GM19324 (cell line): ENCODE measurements at regions not wholly inside any gene's neighbourhood (a gene's known extent, or its start where the extent isn't known, plus 50 kb on each side); places are given as distances from the start of the nearest gene placed in this dataset.
"Not testable (repeated sequence)": the region's sequence is repeated elsewhere in the genome, so short reads cannot be mapped to it uniquely, and the experiment has no call there.

Experiments
- ATAC-seq: cut with Tn5 transposase; IDR thresholded peaks from one replicate; pipeline ENCODE4 v1.9.1; 2021; ENCODE audit warnings: mild to moderate bottlenecking, moderate library complexity; ENCODE audit not compliant: unreplicated experiment, low FRiP score

DNA sequence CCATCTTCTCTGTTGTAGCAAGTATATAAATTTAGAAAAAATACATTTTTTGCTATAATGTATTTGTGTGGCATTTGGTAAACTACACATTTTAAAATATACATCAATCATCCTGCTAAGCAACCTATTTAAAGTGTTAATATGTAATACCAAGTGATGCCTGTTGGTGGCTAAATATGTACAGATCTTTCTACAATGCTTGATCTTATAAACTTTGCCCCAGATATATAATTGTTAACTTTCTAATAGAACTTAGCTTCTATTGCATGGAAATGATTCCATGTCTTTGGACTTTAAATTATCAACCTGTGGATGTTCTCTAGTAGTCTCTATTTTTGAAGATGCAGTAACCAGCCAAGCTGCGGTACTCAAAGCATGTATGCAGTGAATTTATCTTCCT lies 1260.4 kb upstream of the RAG2 start:
- ATAC-seq, result no peak

DNA sequence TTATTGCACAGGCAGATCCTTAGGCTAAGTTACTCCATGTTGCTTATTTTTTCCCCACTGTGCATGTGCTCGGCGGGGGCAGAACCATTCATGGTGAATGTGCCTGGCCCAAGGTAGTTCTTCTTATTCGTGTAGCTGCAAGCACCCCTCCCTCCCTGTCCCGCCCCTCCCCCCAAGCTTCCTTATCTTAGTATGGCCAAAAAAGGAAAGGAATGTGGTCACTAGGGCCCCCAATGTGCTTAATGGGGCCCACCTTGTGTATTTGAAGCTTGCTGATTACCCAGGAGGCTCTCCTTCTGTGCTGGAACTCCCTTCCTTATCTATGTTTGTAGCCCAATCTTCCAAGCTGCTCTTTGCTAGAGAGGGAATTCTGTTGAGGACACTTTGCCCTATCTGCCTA lies 1259.7 kb upstream of the RAG2 start:
- ATAC-seq, result no peak

DNA sequence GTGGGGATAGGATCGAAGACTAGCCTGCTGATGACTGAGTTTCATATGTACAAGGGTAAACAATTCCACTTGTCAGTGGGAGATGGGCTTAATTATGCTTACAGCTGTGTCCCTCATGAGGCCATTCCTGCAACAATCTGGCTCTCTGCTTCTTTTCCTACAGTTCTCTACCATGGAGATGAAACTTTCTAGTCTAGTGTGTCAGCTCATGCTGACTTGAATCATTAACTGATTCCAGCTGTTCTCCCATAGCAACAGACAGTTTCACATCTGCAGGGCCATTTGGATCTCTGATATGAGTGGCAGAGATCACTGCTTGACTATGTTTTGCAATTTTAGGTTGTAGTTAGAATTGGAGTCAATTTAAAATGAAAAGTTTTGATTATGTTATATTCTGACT lies 1251.7 kb upstream of the RAG2 start:
- no peak for ATAC-seq

DNA sequence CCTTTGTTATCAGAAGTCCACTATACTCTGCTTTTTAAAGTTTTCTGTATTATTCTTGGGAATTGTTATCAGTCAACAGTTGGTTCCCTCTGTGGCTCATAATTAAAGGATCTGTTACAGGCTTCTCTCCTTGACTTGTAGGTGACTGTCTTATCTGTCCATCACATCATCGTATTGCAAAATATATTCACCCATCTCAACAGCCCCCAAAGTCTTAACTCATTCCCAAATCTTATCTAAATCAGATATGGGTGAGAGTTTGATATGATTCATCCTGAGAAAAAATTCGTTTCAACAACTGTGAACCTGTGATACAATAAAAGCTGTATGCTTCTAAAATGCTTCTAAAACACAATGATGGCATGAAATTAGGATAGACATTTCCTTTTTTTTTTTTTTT lies 1245.6 kb upstream of the RAG2 start:
- ATAC-seq, result no peak

DNA sequence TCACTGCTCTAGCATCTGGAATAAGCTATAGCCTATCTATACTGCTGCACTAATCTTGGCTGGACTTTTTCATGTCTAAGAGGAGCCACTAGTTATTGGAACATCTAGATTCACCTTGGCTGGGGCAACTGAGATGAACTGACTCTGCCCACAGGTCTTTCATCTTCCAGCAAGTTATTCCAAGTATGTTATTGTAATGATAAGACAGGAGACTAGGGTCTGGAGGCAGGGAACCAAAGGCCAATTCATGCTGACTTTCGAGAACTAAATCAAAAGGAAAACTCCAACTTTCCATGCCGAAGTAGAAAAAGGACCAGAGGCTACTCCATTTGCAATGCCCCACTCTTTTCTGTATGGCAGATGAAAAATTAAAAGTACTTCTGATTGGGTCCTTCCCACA lies 1243.0 kb upstream of the RAG2 start:
- no peak for ATAC-seq

DNA sequence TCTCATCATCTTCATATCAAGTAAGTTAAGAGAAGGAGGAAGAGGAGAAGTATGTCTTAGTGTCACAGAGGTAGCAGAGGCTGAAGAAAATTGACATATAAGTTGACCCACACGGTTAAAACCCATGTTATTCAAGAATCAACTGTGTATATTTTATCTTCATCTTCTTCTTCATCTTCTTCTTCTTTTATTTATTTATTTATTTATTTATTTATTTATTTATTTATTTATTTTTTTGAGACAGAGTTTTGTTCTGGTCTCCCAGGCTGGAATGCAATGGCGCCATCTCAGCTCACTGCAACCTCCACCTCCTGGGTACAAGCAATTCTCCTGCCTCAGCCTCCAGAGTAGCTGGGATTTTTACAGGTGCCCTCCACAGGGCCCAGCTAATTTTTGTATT lies 1242.3 kb upstream of the RAG2 start:
- not testable (repeated sequence) for ATAC-seq

DNA sequence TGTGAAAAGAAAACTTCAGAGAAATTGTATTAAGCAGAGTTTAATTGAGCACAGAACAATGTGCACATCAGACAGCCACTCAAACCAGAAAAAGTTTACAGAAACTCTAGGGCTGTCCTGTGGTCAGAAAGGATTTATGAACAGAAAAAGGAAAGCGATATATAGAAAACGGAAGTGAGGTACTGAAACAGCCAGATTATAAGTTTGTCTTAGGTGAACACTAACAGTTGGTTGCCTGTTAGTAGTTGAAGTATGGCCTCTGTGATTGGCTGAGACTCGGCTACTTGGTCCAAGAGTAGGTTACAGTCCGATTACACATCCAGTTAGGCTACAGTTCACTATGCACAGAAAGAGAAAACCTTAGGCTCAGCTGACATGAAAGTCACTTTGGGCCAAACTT lies 1232.5 kb upstream of the RAG2 start:
- no peak for ATAC-seq

DNA sequence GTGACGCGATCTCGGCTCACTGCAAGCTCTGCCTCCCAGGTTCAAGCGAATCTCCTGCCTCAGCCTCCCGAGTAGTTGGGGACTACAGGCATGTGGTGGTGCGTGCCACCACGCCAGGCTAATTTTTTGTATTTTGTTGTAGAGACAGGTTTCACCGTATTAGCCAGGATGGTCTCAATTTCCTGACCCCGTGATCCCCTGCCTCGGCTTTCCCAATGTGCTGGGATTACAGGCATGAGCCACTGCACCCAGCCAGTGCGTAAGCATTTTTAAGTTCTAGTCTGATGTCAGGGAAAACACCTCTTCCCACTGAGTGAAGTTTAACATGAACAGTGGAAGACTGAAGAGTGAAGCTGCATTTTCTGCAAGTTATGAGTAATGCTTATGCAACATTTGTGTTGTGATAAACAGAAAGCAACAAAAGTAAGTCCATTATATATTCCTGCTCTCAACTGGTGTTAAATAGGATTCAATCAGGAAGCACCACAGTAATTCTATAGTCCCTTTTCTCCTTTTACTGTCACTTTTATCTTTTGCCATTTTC lies 1219.8 kb upstream of the RAG2 start:
- ATAC-seq, result no peak

DNA sequence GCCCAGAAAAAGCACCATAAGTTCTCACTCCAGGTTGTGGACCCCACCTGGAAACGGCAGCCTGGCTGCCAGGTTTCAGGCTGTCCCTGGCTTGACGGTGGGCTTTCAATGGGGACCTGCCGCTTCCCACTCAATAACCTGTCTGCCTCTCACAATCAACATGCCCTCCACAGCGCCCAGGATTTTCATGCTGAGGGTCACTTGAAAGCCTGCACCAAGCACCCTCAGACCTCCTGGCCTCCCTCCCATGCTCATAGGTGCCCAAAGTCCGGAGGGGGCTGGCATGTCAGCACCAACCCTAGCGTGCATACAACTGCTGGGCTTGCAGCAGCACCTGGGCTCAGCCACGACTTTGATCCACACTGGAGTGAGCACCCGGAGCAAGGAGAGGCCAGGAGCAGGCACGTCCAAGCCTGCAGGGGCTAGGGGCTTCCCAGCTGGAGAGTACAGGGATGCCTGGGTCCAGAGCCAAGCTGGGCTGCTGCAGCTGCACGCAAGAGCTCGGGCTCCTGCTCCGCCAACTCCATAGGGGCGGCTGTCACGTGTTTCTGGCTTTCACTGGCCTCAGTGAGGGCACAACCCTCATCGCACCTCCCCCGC lies 1214.3 kb upstream of the RAG2 start:
- ATAC-seq, result no peak

DNA sequence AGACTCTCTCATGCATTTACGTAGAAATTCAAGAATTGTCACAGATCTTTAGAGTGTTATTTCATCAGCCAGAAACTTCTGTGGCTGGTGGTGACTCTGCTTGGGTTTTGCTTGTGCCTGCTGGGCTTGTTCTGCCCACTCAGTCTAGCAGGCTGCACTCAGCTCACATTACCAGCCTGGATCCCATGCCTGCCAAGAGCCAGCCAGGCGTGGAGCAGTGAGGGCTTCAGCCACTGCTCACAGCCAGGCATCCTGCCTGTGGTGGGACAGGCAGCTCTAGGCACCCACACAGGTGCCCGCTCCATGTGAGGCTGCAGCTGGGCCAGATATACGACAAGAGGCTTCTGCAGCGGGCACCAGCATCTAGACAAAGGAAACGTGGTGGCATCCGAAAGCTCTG lies 1213.3 kb upstream of the RAG2 start:
- ATAC-seq, result no peak

DNA sequence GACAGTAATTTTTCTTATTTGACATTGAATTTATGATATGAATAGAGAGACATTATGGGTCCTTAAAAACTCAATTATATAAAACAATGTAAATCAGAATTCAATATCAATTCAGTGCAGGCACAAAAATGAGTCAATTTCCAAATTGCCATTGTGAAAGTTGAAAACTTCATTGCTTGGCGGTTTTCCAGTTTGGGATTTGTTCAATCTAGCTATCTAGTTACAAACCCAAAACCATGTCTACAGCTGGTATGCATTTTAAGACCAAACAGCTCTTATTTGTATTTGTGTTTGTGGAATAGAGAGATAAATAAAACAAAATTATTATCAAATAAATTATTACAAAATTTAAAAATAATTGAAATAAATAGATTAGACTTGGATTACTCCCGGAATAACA lies 1206.6 kb upstream of the RAG2 start:
- ATAC-seq, result no peak

DNA sequence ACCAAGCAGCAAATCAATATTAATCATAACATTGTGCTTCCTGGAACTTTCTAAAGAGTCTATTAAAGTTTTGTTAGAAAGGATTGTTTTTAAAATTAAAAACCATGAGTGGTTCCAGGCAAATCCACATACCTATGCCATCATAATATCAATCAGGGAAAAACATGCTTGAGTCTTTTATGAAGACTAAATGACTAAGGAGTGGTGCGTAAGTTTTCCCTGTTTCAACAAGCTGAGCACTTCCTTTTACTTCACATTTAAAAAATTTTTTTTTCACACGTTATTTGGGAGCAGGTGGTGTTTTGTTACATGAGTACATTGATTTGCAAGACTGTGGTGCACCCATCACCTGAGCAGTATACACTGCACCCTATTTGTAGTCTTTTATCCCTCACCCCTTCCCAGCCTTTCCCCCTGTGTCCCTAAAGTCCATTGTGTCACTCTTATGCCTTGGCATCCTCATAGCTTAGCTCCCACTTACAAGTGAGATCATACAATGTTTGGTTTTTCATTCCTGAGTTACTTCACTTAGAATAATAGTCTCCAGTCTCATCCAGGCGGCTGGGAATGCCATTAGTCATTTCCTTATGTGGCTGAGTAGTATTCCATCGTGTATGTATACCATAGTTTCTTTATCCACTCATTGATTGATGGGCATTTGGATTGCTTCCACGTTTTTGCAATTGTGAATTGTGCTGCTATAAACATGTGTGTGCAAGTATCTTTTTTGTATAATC lies 1190.3 kb upstream of the RAG2 start:
- no peak for ATAC-seq

DNA sequence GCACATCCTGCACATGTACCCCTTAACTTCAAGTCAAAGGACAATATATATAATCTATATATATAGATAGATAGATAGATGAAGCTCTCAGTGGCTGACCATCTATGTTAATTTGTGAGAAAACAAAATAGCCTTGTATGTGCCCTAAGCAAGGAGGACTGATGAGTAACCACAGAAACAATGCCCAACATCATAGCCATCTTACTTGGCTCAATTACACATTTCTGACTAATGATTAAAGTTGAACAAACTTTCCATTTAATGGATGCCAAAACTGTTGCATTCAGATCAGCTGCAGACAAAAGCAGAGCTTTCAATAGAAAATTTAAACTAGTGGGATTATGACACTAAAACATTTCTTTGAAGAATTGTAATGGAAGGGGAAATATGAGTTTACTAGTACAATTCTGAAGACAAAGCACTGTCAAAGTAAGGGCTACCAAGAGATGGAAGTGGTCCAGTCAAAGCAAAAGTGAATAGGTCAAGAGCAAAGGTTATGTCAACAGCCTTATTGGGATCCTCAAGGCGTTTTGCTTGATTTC lies 1188.2 kb upstream of the RAG2 start:
- ATAC-seq, result no peak

DNA sequence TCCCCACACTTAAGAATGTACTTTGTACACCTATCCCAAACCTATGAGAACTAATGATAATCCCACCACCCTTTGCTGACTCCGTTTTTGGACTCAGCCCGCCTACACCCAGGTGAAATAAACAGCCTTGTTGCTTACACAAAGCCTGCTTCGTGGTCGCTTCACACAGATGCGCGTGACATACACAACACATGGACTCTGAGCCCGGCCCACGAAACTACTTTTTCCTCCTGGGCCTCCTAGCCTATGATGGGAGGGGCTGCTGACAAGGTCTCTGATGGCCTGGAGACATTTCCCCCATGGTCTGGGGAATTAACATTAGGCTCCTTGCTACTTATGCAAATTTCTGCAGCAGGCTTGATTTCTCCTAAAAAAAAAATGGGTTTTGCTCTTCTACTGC lies 1176.4 kb upstream of the RAG2 start:
- ATAC-seq, result no peak

DNA sequence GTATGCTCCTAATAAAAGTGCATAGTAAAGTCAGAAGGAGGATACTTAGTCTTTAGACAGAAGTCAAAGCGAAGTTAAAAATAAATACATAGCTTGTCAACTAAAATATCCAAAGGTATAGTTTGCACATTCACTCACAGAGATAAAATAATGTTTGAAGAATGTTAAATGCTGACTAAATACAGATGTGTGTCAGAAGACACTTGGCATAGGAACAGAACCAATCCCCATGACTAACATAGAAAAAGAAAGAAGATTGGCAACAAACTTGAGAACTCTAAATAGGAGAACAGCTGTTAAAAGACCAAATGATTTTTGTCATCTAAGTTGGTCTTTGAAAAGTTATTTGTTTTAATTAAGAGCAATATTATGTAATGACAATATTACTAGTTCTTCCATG lies 1172.1 kb upstream of the RAG2 start:
- ATAC-seq, result no peak

DNA sequence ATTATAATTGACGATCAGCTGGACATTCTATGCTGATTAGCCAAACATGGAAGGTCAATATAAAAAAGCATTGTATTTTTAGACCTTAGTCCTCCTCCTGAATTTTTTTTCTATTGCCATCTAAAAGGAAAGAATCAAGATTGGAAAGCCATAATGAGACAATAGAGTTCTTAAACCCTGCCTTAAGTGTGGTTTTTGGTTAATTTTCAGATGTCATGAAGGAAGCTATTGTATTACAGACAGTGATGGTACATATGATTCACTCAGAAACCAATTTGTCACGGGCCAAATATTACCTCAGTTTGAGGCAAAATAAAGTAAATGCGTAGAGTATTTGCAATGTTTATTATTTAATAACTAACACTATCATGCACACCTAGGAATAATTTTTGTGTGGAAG lies 1164.0 kb upstream of the RAG2 start:
- ATAC-seq, result no peak

DNA sequence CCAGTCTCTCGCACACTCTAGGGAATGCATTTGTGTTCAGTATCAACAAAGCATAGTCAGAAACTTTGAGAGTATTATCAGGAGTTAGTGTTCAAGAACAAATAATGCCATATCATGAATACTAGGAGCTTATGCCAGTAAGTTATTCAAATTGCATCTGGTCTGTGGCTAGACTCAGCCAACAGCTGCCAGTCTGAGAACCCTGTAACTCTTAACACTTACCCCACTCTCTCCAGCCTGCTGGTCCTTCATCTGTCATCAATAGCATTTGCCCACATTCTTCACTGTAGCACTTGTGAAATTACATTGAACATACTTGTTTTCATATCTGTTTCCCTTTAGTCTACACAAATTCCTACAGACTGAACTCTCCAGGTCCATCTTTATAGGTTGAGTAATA lies 1157.5 kb upstream of the RAG2 start:
- ATAC-seq, result no peak

DNA sequence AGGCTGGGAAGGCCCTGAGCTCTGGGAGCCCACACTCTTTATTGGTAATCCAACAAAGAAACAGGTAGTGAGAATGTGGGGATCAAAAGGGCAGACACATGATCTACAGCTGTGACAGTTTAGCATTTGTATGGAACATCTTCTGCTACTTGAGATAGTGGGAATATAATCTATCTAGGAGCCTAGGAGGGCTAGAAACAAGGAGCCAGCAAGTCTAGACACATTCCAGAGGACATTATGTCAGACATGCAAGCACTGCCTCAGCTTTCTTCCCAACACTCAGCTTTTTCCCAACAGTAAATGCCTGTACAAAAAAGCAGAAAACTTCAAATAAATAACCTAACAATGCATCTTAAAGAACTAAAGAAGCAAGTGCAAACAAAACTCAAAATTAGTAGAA lies 1150.6 kb upstream of the RAG2 start:
- no peak for ATAC-seq

DNA sequence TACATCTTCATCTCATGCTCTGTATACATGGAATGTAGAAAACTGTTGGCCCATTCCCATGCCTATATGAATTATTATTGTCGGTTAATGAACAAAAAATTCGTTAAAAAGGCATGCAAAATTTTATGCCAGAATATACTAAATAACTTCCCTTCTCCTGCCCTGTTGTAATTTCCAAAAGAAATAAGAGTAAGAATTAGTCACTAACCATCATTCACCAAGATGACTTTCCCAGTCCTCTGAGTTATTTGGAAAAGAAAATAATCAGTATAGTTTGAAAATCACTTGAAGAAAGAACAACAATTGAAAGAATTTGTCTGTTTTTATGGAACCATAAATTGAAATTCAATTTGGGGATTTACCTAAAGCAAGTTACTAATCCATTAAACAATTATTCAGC lies 1149.1 kb upstream of the RAG2 start:
- no peak for ATAC-seq

DNA sequence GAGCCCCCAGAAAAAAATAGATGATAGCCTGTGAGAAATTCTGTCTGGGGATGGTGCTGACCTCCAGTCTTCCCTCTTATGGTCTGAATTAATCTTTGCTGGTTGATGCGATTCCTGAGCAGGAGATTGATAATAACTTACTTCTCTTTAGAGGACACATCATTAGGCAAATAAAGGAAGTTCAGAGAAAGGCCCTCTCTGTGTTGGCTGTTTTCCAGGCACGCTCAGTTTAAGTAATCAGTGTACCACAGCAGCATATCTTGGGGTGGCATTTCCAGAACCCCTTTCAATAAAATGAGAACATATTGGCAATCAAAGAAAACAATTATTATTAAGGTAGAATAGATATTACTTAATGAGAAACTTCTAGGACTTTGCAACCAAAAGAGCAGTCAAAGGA lies 1129.3 kb upstream of the RAG2 start:
- ATAC-seq, result no peak

DNA sequence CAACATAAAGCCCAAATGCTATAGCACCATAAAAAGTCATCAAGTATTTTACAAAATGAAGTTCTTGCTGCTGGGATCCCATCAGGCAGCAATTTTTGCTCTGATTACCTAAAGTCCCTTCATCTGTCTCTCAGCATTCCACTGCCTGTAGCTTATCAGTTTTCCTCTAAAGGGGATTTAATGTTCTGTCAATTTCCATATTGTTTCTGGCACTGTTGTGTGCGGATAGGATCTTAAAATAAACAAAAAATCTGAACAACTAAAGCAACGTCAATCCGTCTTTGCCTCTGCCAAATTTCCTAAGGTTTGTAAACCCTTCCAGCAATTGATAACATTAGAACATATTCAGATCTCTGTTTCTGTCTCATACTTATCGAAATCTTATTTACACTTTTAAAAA lies 1126.3 kb upstream of the RAG2 start:
- no peak for ATAC-seq

DNA sequence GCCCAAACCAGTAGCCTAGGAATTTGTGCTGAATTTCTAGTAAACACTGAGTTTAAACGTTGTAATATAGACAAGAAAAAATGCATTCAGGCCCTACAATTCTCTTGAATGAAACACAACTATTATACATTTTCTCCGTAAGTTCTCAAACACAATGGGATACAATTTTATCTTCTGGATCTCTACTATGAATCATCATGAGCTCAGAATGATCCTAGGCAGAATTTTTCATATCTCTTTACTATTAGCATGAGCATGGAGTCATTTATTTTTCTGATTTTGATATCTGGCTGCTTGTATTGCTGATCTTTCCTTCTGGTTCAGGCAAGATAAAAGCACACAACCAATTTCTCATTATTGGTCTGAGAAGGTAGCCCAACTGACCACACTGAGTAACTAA lies 1123.4 kb upstream of the RAG2 start:
- no peak for ATAC-seq
